Mucosa of stomach (tissue), 1 donor: ENCODE measurements at regions not wholly inside any gene's neighbourhood (a gene's known extent, or its start where the extent isn't known, plus 50 kb on each side); places are given as distances from the start of the nearest gene placed in this dataset.

Experiments
- H3K27me3 ChIP-seq: one replicate; pipeline ENCODE4 v1.7.0; 2013; ENCODE audit warnings: mild to moderate bottlenecking, low read length; ENCODE audit not compliant: control insufficient read depth, insufficient read depth
- H3K36me3 ChIP-seq: one replicate; pipeline ENCODE4 v1.7.0; 2013; ENCODE audit warnings: low read length; ENCODE audit not compliant: control insufficient read depth, insufficient read depth
- H3K4me1 ChIP-seq: one replicate; pipeline ENCODE4 v1.7.0; 2013; ENCODE audit warnings: mild to moderate bottlenecking, low read length; ENCODE audit not compliant: control insufficient read depth, insufficient read depth
- H3K4me3 ChIP-seq: one replicate; pipeline ENCODE4 v1.7.0; 2013; ENCODE audit warnings: low read length
- H3K9ac ChIP-seq: one replicate; pipeline ENCODE4 v1.7.0; 2013; ENCODE audit warnings: mild to moderate bottlenecking, low read length, moderate library complexity
- H3K9me3 ChIP-seq: one replicate; pipeline ENCODE4 v1.7.0; 2013; ENCODE audit warnings: mild to moderate bottlenecking, low read length, moderate library complexity; ENCODE audit not compliant: control insufficient read depth
- donor health status: Pancreatic carcinoma.

DNA sequence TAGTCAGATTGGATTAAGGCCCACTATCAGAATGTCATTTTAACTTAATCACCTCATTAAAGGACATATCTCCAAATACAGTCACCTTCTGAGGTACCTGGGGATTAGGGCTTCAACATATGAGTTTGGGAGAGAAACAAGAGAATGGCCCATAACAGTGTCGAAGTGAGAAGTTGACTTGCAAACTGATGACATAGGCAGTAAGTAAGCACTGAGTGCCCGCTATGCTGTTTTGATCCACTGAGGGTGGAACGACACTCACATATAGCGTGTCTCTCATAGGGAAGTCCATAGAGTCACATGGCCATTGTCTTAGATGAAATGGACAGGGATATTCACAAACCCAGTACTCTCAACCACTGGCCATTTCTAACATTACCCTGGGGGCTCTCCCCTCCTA lies 264.2 kb downstream of the SAMD5 start:
- H3K4me3 ChIP-seq: no peak overlapping the region
- H3K9ac ChIP-seq: no peak overlapping the region
- no peaks in the 10 kb centered on the region for H3K4me1 ChIP-seq
- H3K36me3 ChIP-seq: no peaks in the 10 kb centered on the region
- H3K27me3 ChIP-seq: no peaks in the 10 kb centered on the region
- no peaks in the 10 kb centered on the region for H3K9me3 ChIP-seq

DNA sequence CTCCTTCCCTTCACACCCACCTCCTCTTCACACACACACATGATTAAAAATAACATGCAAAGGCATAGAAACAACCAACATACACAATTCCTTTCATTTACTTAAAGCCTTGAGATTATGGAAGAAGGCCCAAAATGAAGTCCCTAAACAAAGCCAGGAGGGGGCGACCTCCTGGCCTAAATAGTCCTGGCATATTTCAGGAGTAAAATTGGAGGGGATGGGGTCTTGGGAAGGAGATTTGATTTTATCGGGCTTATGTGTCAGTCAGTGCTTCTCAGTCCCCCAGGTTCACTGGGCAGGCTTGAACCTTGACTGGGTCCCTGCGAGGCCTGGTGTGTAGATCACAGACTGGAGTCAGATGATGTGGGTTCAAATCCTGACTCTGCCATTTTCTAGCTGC lies 266.4 kb downstream of the SAMD5 start:
- no peak overlapping the region for H3K9ac ChIP-seq

DNA sequence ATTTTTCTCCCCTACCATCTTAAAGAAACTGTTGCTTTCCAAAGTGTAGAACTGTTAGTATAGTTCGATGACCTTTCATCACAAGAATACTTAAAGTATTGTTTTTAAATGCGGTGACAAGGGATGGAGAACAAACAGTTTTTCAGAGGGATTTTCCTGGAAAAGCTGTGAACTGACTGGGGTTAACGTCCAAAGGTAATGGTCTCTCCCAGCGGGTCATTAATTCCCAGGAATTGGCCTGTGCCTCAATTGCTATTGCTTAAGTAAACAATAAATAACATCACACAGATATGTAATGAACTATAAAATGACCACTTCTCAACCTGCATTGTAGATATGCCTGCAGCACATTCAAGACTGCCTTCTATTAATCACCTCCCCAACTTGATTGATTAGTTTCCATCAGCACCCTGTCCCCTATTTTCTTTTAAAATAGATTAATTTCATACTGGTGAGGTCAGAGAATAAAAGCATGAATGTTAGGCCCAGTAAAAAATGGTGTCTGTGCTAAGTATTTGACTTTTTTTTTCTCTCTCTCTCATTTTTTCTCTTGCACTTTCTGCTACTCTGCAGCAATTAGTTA lies 268.2 kb downstream of the SAMD5 start:
- Histone ChIP-seq H3K27me3 (no peaks in the 10 kb centered on the region), H3K4me1 (peaks cover 4% of the 10 kb centered on the region), H3K4me3 (no peak overlapping the region), H3K36me3 (no peaks in the 10 kb centered on the region), H3K9me3 (no peaks in the 10 kb centered on the region), H3K9ac (no peak overlapping the region)

More for the DNA sequence above, 266.4 kb downstream of the SAMD5 start:
- Histone ChIP-seq H3K27me3 (no peaks in the 10 kb centered on the region), H3K4me3 (no peak overlapping the region), H3K36me3 (no peaks in the 10 kb centered on the region), H3K4me1 (peaks cover 4% of the 10 kb centered on the region), H3K9me3 (no peaks in the 10 kb centered on the region)

DNA sequence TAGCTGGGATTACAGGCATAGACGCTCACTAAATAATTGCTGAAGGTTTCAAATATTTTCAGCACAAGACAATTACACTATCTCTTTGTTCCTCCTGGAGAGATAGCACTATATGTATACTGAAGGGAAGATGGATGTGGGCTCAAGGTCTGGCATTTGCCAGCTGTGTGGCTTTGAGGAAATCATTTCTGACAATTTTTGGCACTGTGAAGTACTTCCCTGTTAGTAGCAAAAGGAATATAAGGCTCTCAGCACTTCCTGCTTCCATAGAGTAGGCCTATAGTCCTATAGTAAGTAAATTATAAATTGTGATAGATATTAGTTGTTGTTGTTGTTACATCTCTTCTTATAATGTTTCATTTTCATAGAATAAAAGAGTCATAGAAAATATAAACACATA lies 271.1 kb downstream of the SAMD5 start:
- Histone ChIP-seq H3K9me3 (no peaks in the 10 kb centered on the region), H3K27me3 (no peaks in the 10 kb centered on the region), H3K4me3 (no peak overlapping the region), H3K4me1 (peaks cover 12% of the 10 kb centered on the region), H3K9ac (no peak overlapping the region), H3K36me3 (no peaks in the 10 kb centered on the region)

DNA sequence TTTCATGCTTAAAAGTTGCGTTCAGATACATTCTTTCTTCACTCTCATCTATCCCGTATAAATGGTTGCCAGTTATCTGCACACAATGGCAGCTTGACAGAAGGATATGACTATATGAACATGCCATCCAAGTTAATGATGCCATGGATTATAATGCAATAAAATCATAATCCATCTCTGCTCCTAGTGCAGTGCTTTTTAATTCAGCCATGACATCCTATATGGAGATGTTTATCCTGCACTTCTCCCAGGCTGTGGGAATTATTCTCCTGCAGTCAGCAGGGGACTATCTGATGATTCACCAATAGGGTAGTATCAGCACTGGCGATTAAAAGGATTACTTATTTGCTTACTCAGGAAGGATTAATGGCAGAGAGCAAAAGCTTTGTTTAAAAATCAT lies 273.8 kb downstream of the SAMD5 start:
- H3K27me3 ChIP-seq: no peaks in the 10 kb centered on the region
- H3K9ac ChIP-seq: no peak overlapping the region
- H3K9me3 ChIP-seq: no peaks in the 10 kb centered on the region
- no peaks in the 10 kb centered on the region for H3K36me3 ChIP-seq
- no peak overlapping the region for H3K4me3 ChIP-seq
- H3K4me1 ChIP-seq: peaks cover 12% of the 10 kb centered on the region

DNA sequence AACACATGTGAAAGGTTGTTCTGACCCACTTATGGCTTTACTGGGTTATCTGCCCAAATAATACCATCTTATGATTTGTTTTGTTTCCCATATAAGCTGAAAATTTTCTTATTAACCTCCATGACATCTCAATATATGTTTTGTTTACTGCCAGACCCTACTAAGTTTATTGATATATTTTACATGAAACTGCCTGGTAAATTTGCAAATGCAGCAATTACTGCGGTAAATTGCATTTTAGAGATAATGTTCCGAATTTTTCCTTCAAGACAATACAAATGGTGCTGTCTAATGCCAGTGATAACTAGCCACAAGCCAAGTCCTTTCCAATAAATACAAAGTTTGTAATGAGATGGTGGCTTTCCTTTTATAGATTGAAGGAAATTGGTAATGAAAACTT lies 275.9 kb downstream of the SAMD5 start:
- no peak overlapping the region for H3K9ac ChIP-seq
- no peaks in the 10 kb centered on the region for H3K27me3 ChIP-seq

DNA sequence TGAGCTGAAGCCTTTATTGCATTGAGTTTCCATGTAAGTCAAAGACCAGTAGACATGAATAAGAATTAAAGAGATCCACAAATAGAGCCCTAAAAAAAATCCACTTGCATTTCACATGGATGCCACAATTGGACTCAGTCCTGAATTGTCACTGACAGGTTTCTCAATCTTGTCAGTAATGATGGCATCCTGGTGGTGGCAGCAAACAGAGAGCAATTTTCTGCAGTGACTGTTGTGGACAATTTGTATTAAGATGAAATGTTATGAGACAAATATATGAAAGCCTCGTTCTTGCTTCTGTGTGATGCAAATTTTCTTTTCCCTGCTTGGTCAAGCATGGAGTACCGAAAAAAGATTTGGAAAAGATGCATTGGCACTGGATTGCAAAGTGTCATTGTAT lies 278.9 kb downstream of the SAMD5 start:
- no peaks in the 10 kb centered on the region for H3K36me3 ChIP-seq
- H3K27me3 ChIP-seq: no peaks in the 10 kb centered on the region
- H3K9ac ChIP-seq: no peak overlapping the region
- no peak overlapping the region for H3K4me3 ChIP-seq
- H3K9me3 ChIP-seq: no peaks in the 10 kb centered on the region
- H3K4me1 ChIP-seq: peaks cover 4% of the 10 kb centered on the region

More for the DNA sequence above, 275.9 kb downstream of the SAMD5 start:
- Histone ChIP-seq H3K36me3 (no peaks in the 10 kb centered on the region), H3K4me3 (no peak overlapping the region), H3K4me1 (peaks cover 11% of the 10 kb centered on the region), H3K9me3 (no peaks in the 10 kb centered on the region)

DNA sequence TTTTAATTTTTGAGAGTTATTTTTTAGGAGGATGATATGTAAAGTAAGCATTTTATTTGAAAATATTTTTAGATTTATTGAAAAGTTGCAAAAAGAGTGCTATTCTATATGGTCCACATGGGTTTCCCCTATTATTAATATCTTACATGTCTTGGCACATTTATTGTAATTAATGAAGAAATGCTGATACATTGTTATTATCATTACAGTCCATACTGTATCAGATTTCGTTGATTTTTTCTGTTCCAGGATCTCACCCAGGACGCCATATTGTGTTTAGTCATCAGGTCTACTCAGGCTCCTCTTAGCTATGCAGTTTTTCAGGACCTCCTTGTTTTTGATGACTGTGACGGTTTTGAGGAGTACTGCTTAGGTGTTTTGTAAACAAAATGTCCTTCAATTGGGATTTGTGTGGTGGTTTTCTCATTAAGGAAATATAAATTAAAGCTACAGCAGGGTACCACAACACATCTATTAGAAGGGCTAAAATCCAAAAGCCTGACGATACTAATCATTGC lies 281.0 kb downstream of the SAMD5 start:
- no peaks in the 10 kb centered on the region for H3K36me3 ChIP-seq
- no peak overlapping the region for H3K9ac ChIP-seq
- no peaks in the 10 kb centered on the region for H3K4me1 ChIP-seq
- H3K27me3 ChIP-seq: no peaks in the 10 kb centered on the region
- H3K4me3 ChIP-seq: no peak overlapping the region
- no peaks in the 10 kb centered on the region for H3K9me3 ChIP-seq

DNA sequence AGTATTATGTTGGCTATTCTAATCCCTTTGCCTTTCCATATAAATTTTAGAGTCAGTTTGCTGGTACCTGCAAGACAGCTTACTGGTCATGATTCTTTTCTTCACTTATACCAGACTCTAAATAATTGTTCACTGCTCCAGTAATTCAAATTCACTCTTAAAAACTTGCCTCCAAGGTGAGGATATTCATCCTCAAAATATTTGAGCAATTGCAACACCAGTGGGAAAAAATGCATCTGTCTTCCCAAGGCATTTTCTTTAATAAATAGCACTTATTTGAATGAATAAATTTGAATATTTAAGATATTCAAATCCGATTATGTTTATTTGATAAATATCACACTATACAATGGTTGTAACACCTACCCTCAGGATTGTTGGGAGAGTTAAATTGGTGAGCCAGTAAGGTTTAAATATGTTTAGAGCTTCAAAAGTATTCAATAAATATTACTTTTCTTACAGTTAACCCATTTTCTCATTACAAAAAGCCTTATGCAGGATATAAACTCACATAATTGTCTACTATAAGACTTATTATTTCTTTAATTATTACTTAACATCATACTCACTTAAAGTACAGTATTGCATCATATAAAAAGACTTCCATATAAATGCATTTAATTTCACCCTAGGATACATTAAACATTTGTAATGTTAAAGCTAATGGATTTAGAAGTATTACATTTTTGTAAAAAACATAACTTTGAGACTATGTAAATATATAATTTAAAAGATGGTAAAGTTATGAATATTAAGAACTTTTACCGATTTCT lies 285.6 kb downstream of the SAMD5 start:
- H3K9ac ChIP-seq: no peak overlapping the region
- H3K27me3 ChIP-seq: no peaks in the 10 kb centered on the region
- H3K4me3 ChIP-seq: no peak overlapping the region
- H3K36me3 ChIP-seq: no peaks in the 10 kb centered on the region
- H3K9me3 ChIP-seq: no peaks in the 10 kb centered on the region
- H3K4me1 ChIP-seq: no peaks in the 10 kb centered on the region

DNA sequence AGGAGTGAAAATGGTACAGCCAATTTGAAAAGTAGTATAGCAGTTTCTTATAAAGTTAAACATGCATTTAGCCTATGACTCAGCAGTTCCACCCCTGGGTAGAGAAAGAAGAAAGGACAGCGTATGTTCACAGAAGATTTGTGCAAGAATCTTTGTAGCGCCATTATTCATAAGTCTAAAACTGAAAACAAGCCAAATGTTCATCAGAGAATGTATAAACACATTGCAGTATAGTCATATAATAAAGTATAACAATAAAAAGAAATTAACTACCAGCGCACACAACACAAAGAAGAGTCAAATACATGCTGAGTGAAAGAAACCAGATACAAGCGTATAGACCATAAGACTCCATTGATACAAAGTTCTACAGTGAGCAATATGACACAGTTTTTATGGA lies 294.0 kb downstream of the SAMD5 start:
- Histone ChIP-seq H3K9me3 (no peaks in the 10 kb centered on the region), H3K4me1 (no peaks in the 10 kb centered on the region), H3K9ac (no peak overlapping the region), H3K4me3 (no peak overlapping the region), H3K36me3 (no peaks in the 10 kb centered on the region), H3K27me3 (no peaks in the 10 kb centered on the region)

DNA sequence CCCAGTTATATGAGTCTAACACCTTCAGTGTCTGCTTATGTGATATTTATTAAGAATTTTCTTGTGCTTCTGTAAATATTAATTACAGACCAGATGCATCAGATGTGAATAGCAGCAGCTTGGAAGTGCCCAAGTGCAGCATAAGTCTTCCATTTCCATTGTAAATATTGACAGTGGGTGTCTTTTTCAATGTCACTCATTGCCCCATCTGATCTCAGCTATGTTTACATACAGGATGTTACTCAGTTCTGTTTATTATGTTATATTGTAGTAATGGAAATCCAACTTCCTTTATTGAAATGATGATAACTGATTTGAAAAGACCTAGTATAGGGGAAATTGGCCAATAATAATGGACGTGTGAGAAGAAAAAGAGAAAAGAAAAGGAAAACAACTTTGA lies 296.7 kb downstream of the SAMD5 start:
- no peak overlapping the region for H3K4me3 ChIP-seq
- H3K36me3 ChIP-seq: no peaks in the 10 kb centered on the region
- no peaks in the 10 kb centered on the region for H3K27me3 ChIP-seq
- no peaks in the 10 kb centered on the region for H3K4me1 ChIP-seq
- no peak overlapping the region for H3K9ac ChIP-seq
- H3K9me3 ChIP-seq: no peaks in the 10 kb centered on the region

DNA sequence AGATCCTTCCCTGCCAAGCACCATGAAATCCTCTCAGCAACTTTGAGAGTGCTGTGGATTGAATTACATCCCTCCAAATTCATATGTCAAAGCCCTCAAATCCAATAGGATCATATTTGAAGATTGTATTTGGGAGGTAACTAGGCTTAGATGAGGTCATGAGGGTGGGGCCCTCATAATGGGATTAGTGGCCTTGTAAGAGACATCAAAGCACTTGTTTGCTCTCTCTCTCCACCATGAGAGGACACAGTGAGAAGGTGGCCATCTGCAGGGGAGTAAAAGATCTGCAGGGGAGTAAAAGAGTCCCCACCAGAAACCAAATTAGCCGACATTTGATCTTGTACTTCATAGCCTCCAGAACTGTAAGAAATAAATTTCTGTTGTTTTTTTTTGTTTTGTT lies 298.2 kb downstream of the SAMD5 start:
- H3K4me1 ChIP-seq: no peaks in the 10 kb centered on the region
- no peaks in the 10 kb centered on the region for H3K36me3 ChIP-seq
- H3K9ac ChIP-seq: no peak overlapping the region
- no peaks in the 10 kb centered on the region for H3K27me3 ChIP-seq
- no peak overlapping the region for H3K4me3 ChIP-seq
- H3K9me3 ChIP-seq: no peaks in the 10 kb centered on the region
